NCI-H82 treated with DMSO at 0.1 percent for 48 hours (cell line): ENCODE measurements at regions not wholly inside any gene's neighbourhood (a gene's known extent, or its start where the extent isn't known, plus 50 kb on each side); places are given as distances from the start of the nearest gene placed in this dataset.

Source experiments
- DNase-seq: peaks from one replicate; lab custom pipeline; 2025; ENCODE audit not compliant: unreplicated experiment; lab: John Stamatoyannopoulos, UW

- DNase-seq, result peak; percentile 59
These were observed 1668.9 kb upstream of the MIR17HG start for GRCh38 chr13:89678466-89679121.

DNA sequence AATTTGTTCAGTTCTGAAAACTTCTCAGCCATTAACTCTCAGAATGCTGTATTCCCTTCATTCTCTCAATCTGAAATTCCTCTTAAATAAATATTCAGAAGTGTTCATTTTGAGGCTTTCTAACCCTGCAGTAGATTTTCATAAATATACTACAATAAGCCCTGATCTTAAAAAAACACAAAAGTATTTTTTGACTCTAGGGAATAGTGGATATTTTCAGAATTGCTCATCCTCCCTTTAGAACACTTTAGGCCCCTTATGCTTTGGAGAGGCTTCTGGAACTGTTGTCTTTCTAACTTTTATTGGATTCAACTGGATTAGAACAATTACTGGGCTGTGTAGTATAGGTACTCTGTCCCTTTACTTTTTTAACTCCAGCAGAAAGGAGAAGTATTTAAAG lies 1662.6 kb upstream of the MIR17HG start:
- DNase-seq, result no peak

- no peak for DNase-seq
These were observed 1661.3 kb upstream of the MIR17HG start for GRCh38 chr13:89686171-89686570.

DNA sequence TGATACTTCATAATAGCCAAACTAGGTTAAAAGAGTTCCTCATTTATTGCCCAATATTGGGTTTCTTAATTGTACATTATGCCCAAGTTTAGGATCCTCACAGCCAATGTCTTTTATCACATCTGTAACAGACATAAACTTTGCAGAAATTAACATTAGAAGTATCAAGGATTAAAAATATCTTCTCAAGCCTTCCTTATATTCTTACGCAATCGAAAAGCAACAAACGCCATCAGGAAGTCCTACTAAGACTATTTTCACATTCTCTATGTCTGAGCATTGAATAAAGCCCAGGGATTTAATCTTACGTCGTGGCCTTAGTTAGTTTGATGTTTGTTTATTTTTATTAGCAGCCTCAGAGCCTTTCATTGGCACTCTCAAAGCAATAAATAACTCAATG lies 1660.4 kb upstream of the MIR17HG start:
- peak; percentile 42 for DNase-seq

DNA sequence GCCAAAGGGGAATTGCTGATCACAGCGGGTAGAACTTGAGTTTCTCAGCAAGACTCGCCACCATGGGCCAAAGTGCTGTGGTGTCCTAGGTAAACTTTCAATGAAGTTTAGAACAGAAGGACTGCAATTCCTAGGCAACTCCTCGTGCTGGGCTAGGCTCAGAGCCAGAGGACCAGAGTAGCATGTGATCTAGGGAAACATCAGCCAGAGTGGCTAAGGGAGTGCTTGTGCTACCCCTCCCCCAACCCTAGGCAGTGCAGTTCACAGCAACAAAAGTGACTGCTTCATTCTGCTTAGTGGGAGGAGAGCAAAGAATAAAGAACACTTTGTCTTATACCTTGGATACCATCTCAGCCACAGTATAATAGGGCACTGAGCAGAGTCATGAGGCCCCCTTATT lies 1658.6 kb upstream of the MIR17HG start:
- DNase-seq, result no peak

DNA sequence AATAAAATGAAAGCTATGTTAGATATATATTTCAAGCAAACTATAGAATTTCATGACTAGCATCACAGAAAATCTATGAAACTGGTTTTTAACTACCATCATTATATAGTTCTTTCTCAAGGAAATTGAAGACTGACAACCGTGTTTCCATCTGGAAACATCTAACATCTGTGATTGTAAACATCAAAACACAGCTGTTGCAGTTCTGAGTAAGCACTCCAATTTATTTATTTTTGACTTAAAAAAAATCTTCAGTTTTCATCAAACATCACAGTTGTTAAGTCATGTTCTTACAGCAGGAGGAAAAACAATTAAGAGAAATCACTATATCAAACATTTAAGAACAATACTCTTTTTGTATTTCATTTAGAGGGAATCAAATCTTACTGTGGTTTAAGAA lies 1653.0 kb upstream of the MIR17HG start:
- DNase-seq, result no peak

DNA sequence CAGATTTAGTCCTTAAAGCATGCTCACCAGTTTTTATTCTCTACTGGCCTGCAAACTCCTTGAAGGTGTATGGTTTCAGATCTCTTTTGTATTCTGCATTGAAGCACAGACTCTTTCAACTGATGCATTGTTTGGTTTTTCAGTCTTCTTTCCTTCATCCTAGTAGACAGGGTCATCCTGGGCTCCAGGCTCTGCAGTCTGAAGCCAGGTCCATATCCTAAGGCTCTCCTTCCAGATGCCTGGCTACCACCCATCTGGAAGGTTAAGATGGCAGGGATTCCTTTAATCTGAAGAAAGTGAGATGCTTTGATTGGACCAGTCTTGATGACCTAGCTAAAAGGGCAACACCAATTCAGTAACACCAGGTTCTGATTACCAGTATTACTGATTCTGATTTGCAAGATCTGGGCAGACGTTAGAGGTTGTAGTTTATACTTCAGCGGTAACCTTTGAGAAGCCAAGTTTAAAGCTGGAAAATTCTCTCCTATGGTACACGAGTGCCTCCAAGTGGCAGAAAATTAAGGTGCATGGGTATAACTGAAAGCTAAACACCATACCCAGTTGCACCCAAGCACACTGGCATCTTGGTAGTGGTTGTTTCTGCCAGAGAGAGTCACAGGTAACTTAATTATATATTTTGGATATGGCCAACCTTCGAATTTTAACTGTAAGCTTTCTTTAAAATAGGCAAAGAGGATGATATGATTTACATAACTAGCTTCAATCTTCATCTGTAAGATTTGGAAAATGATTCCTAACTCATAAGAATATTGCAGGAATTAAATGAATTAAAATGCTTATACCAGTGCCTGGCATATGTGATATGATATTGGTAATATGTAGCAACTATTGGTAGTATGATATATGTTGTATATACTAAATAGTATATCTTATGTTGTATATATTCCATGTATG lies 1651.9 kb upstream of the MIR17HG start:
- DNase-seq, result peak; percentile 19

DNA sequence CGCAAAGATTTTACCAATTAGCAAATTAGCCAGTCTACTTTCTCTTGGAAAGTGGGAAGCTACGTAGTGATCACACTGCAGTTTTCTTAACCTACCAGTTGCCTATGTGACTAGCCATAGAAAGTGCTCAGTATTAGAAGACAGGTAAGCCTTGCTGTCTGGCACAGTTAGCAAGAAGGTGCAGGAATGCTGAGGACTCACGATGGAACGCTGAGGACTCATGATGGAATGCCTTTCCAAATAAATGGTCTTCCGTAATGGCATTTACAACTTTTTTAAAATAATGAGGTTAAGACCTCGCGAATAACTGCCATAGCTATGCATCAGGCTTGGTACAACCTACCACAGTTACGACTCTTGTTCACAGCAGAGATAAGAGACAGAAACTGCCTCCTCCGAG lies 1645.6 kb upstream of the MIR17HG start:
- DNase-seq, result no peak

DNA sequence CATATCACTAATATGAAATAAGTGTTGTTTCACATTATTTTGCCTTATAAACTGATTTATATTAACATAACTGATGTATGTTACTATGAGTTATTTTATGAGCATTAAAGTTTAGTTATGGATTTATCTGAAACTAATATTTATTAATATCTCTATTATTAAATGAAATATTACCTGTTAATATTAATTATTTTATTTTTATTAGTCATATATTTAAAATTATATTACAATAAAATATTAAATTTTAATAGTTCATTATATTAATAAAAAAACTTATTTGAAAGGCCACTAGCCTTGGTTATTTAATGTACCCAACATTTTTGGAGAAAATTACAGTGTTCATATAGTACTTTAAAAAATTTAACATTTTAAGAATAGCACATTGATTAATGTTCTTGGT lies 1643.4 kb upstream of the MIR17HG start:
- DNase-seq, result no peak

GRCh38 chr13:89708013-89708412 lies 1639.5 kb upstream of the MIR17HG start:
- no peak for DNase-seq

- no peak for DNase-seq
These were observed 1626.3 kb upstream of the MIR17HG start for GRCh38 chr13:89721216-89721615.

DNA sequence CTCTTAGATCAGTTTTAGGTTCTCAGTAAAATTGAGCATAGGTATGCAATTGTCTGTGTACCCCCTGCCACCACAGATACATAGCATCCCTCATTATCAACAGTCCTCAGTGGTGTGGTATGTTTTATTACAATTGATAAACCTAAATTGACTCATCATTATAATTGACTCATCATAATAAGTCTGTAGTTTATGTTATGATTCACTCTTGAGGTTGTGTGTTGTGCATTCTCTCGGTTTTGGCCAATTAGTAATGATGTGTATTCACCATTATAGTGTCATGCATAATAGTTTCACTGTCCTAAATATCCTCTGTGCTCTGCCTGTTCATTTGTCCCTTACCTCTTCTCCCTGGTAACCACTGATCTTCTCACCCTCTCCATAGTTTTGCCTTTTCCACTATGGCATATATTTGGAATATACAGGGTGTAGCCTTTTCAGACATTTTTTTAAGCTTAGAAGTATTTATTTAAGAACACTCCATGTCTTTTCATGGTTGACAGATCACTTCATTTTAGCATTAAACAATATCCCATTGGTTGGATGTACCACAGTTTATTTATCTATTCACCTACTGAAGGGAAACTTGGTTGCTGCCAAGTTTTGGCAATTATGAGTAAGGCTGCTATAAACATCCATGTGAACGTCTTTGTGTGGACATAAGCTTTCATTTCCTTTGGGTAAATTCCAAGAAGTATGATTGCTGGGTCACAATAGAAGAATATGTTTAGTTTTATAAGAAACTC lies 1620.6 kb upstream of the MIR17HG start:
- DNase-seq, result no peak

GRCh38 chr13:89733829-89734228 lies 1613.7 kb upstream of the MIR17HG start:
- DNase-seq, result no peak

- DNase-seq, result no peak
These were observed 1610.4 kb upstream of the MIR17HG start for GRCh38 chr13:89737051-89737450.

- no peak for DNase-seq
These were observed 1609.4 kb upstream of the MIR17HG start for GRCh38 chr13:89738072-89738471.

DNA sequence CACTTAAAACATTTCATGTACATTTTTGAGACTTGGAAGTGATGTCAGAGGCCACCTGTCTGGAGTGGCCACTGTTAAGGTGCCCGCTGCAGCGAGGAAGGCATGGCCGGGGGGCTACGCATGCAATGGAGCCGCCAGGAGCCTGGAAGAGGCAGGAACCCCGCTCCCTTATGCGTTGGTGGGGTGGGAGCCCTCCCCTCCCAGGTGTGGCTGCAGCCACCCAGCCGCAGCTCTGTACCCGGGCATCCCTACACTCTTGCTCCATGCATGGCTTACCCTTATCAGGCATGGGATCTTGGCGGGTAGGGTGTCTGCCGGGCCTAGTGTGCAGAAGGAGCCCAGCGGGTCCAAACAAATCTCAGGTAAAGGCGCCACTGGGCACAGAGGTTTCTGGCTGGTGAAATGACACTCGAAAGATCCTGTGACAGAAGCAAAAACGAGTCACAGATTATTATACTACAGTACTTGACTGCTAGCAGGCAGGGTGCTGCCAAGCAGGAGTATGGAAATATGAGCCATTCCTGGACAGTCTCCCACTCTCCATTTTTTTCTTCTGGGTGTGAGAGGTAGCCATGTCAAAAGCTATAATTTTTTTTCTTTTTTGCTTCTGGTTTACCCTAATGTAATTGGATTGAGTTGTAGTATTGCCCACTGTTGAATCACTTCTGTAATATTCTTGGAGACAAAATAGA lies 1606.3 kb upstream of the MIR17HG start:
- DNase-seq, result no peak

DNA sequence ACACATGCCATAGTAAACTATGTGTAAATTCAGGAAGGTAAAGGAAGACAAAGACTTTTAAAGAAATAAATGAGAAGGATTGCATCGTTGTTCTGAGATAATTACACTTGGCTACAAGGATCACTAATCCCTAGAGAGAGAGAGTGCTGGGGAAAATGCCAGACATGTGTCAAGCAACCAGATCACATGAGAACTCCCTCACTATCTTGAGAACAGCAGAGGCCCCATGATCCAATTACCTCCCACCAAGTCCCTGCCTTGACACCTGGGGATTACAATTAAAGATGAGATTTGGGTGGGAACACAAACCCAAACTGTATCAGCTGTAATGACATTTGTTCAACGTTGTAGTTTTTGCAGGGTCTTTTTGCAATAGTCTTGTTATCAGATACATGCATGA lies 1600.9 kb upstream of the MIR17HG start:
- DNase-seq, result peak; percentile 89

DNA sequence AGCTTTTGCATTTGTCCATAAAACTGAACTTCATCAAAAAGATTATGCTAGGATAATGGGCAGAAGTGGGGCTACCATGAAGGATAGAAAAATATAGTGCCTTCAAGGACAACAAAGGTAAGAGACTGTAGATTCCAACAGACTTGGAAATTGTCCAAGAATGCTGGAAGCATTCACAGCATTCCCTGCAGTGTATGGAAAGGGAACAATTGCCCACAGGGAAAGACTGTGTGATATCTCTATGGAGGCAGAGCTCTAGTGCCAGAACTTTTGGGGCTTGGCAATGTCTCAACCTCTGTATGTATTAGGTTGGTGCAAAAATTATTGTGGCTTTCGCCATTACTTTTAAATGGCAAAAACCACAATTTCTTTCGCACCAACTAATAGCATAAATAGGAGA lies 1598.8 kb upstream of the MIR17HG start:
- DNase-seq, result no peak

DNA sequence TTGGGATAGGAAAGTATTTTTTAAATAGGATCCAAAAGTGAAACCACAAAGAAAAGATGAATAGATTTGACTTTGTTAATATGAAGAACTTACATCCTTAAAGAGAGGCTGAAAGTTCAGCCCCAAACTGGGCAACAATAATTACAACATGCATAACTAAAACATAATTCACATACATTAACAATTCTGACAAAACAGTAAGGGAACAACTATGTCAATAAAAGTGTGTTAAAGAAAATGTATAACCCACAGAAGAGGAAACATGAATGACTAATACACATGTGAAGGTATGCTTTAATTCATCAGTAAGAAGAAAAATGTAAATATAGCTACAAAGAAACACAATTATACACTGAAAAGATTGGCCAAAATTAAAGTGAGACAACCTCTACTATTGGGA lies 1597.6 kb upstream of the MIR17HG start:
- no peak for DNase-seq

GRCh38 chr13:89750371-89750770 lies 1597.1 kb upstream of the MIR17HG start:
- DNase-seq, result no peak

GRCh38 chr13:89751432-89751930 lies 1596.0 kb upstream of the MIR17HG start:
- DNase-seq, result no peak
